ENCODE measurements at regions not wholly inside any gene's neighbourhood (a gene's known extent, or its start where the extent isn't known, plus 50 kb on each side); places are given as distances from the start of the nearest gene placed in this dataset.

GRCh38 chrX:150156615-150157014 lies 206.5 kb upstream of the MAMLD1 start:
- WGBS, 4 donors = 81 to 94% (median 93%) methylated on average over 3 to 4 of the region's 4 CpGs
- TF ChIP-seq CTCF (IDR thresholded peaks at IDR 0.05) = no peak
- TF ChIP-seq POLR2A (IDR thresholded peaks at IDR 0.05) = no peak
- no peak for DNase-seq
- Histone ChIP-seq H3K4me3 (no peak overlapping the region), H3K27ac (no peak overlapping the region), H3K4me1 (replicated peaks in 1 of 2) (no peaks in the 10 kb centered on the region), H3K27me3 (no peaks in the 10 kb centered on the region), H3K9me3 (replicated peaks in 1 of 3) (no peaks in the 10 kb centered on the region), H3K36me3 (replicated peaks in 1 of 2) (no peaks in the 10 kb centered on the region)
- intact Hi-C loops (cut with DNase I) = no loop called here

GRCh38 chrX:150157291-150157690 lies 205.8 kb upstream of the MAMLD1 start:
- 47 to 81% (median 68%) methylated on average over 2 of the region's 2 CpGs for WGBS, 4 donors
- no peak for TF ChIP-seq CTCF (IDR thresholded peaks at IDR 0.05)
- no peak for TF ChIP-seq POLR2A (IDR thresholded peaks at IDR 0.05)

GRCh38 chrX:150158554-150159332 lies 204.4 kb upstream of the MAMLD1 start:
- Histone ChIP-seq H3K4me3 (no peak overlapping the region), H3K9me3 (replicated peaks in 1 of 3) (no peaks in the 10 kb centered on the region), H3K27me3 (no peaks in the 10 kb centered on the region), H3K4me1 (replicated peaks in 1 of 2) (no peaks in the 10 kb centered on the region), H3K36me3 (replicated peaks in 1 of 2) (no peaks in the 10 kb centered on the region), H3K27ac (no peak overlapping the region)
- intact Hi-C loops (cut with DNase I) = no loop called here
- TF ChIP-seq CTCF (IDR thresholded peaks at IDR 0.05) = no peak
- no peak for TF ChIP-seq POLR2A (IDR thresholded peaks at IDR 0.05)
- no peak for DNase-seq
- WGBS, 4 donors = 81 to 100% (median 88%) methylated on average over 2 to 9 of the region's 9 CpGs

More at GRCh38 chrX:150157291-150157690, 205.8 kb upstream of the MAMLD1 start:
- Histone ChIP-seq H3K27me3 (no peaks in the 10 kb centered on the region), H3K9me3 (replicated peaks in 1 of 3) (no peaks in the 10 kb centered on the region), H3K4me3 (no peak overlapping the region), H3K36me3 (replicated peaks in 1 of 2) (no peaks in the 10 kb centered on the region), H3K4me1 (replicated peaks in 1 of 2) (no peaks in the 10 kb centered on the region), H3K27ac (no peak overlapping the region)
- intact Hi-C loops (cut with DNase I) = no loop called here
- no peak for DNase-seq

- Histone ChIP-seq H3K27ac (no peak overlapping the region), H3K4me3 (no peak overlapping the region), H3K27me3 (no peaks in the 10 kb centered on the region), H3K36me3 (replicated peaks in 1 of 2) (no peaks in the 10 kb centered on the region), H3K4me1 (replicated peaks in 1 of 2) (no peaks in the 10 kb centered on the region), H3K9me3 (replicated peaks in 1 of 3) (no peaks in the 10 kb centered on the region)
- intact Hi-C loops (cut with DNase I) = no loop called here
- 71 to 88% (median 83%) methylated on average over 1 to 3 of the region's 3 CpGs for WGBS, 4 donors
- no peak for TF ChIP-seq CTCF (IDR thresholded peaks at IDR 0.05)
- no peak for TF ChIP-seq POLR2A (IDR thresholded peaks at IDR 0.05)
- DNase-seq = no peak
Observed at GRCh38 chrX:150159537-150159936, 203.6 kb upstream of the MAMLD1 start.

All from adrenal gland (tissue), 9 donors.